ENCODE measurements at regions not wholly inside any gene's neighbourhood (a gene's known extent, or its start where the extent isn't known, plus 50 kb on each side); places are given as distances from the start of the nearest gene placed in this dataset.

DNA sequence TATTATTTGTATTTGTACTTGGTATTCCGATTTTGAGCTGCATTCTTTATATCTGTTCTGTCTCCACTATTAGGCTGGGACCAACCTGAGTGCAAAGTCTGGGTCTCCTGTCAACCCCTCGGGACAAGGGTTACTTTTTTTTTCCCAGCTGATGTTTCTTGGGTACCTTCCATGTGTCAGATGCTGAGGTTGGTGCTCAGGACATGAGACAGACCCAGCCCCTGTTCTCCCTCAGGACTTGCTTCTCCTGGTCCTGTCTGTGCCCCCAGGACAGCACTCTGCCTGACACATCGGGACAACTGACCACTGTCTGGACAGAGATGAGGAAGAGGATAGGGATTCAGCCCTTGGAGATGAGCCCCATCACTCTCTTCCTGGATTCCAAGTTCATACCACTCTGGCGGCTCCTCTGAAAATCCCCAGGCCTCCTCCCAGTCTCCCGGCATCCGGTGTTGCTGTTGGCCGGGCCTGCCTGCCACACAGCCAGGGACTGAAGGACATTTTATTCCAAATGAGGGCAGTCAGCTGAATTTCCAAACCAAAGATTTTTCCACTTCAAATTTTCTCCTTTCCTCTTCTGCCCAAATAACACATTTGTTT is 55.6 kb upstream of the FMOD start:
- no peaks in the 10 kb centered on the region for H3K36me3 ChIP-seq (ENCODE audit: control insufficient read depth in 2 of 2, extremely low read depth in 1 of 2, insufficient read depth in 2 of 2, low read length in 2 of 2)
- dilution Hi-C loops (cut with MboI; ENCODE audit: extremely low pct_ligation_motif_present, low sequenced_read_pairs) (no loop called here), intact Hi-C loops (cut with micrococcal nuclease) (no loop called here)
- no peaks in the 10 kb centered on the region for H4K20me1 ChIP-seq (replicated peaks; ENCODE audit: control insufficient read depth, extremely low read depth, insufficient read depth, low read length)
- no peak overlapping the region for H2AFZ ChIP-seq (ENCODE audit: low read depth, low read length)
- H3K9me3 ChIP-seq (replicated peaks; ENCODE audit: control insufficient read depth, insufficient read depth, low read length), result no peaks in the 10 kb centered on the region
- CTCF ChIA-PET, result no interaction called here
- TF ChIP-seq EZH2 (IDR thresholded peaks at IDR 0.05; ENCODE audit: borderline replicate concordance, low read depth, low read length, severe bottlenecking) (peak; percentile 41), JUN (IDR thresholded peaks at IDR 0.05; ENCODE audit: borderline replicate concordance, insufficient read depth, insufficient read length, low read depth) (no peak)
- DNase-seq (ENCODE audit: low read depth, low spot score) (no peak), FAIRE-seq (no peak)
- H3K4me1 ChIP-seq (ENCODE audit: control insufficient read depth, extremely low read depth, insufficient read depth, low read length), result peaks cover 6% of the 10 kb centered on the region
- H3K27ac ChIP-seq (ENCODE audit: insufficient read depth, low read depth, low read length), result no peak overlapping the region
- no peak overlapping the region for H3K4me2 ChIP-seq (ENCODE audit: insufficient read depth, low read length)
- H3K9ac ChIP-seq (replicated peaks; ENCODE audit: extremely low read depth, insufficient read depth, low read length), result no peak overlapping the region
- POLR2A ChIA-PET, result no interaction called here
- H3K79me2 ChIP-seq (ENCODE audit: control insufficient read depth, insufficient read depth, low read length), result no peaks in the 10 kb centered on the region
- H3K9me1 ChIP-seq (replicated peaks; ENCODE audit: control insufficient read depth, extremely low read depth, insufficient read depth, low read length), result no peaks in the 10 kb centered on the region
- H3K27me3 ChIP-seq (ENCODE audit: control insufficient read depth in 2 of 2, insufficient read depth in 2 of 2, low read length in 2 of 2), result peaks cover 2 to 10% of the 10 kb centered on the region in 2 experiments
- BruUV-seq (replicated peaks), result no TSS peak
- H3K4me3 ChIP-seq (replicated peaks in 1 of 3; ENCODE audit: insufficient read depth in 1 of 3, low read depth in 1 of 3, low read length in 3 of 3), result no peak overlapping the region

DNA sequence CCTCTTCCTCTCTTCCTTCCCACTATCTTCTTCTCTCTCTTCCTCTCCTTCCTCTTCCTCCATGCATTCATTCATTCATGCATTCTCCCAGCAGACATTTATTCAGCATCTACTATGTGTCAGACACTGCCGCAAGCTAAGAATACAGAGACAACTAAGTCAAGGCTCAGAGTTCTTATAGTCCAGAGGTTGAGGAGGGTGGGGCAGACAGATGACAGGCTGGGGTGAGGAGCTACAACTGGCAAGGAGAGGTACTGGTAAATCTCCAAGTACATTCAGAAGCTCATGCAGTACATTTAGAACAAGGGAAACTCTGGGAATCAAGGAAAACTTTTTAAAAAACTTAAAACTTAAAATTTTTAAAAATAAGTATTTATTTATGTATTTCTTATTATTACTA is 56.4 kb upstream of the FMOD start:
- ChIA-PET POLR2A (no interaction called here), CTCF (no interaction called here)
- FAIRE-seq, result no peak
- H2AFZ ChIP-seq (ENCODE audit: low read depth, low read length), result no peak overlapping the region
- no peaks in the 10 kb centered on the region for H3K9me1 ChIP-seq (replicated peaks; ENCODE audit: control insufficient read depth, extremely low read depth, insufficient read depth, low read length)
- no peaks in the 10 kb centered on the region for H3K9me3 ChIP-seq (replicated peaks; ENCODE audit: control insufficient read depth, insufficient read depth, low read length)
- dilution Hi-C loops (cut with MboI; ENCODE audit: extremely low pct_ligation_motif_present, low sequenced_read_pairs) (no loop called here), intact Hi-C loops (cut with micrococcal nuclease) (no loop called here)
- no peak overlapping the region for H3K4me3 ChIP-seq (replicated peaks in 1 of 3; ENCODE audit: insufficient read depth in 1 of 3, low read depth in 1 of 3, low read length in 3 of 3)
- H3K4me1 ChIP-seq (ENCODE audit: control insufficient read depth, extremely low read depth, insufficient read depth, low read length), result peaks cover 4% of the 10 kb centered on the region
- H3K36me3 ChIP-seq (ENCODE audit: control insufficient read depth in 2 of 2, extremely low read depth in 1 of 2, insufficient read depth in 2 of 2, low read length in 2 of 2), result no peaks in the 10 kb centered on the region
- no peak overlapping the region for H3K4me2 ChIP-seq (ENCODE audit: insufficient read depth, low read length)
- TF ChIP-seq GATA2 (IDR thresholded peaks at IDR 0.05; ENCODE audit: insufficient read depth, insufficient read length, low read depth, low read length) (no peak), JUN (IDR thresholded peaks at IDR 0.05; ENCODE audit: borderline replicate concordance, insufficient read depth, insufficient read length, low read depth) (no peak), MYC (IDR thresholded peaks at IDR 0.05; ENCODE audit: low read depth, low read length) (no peak), POLR2AphosphoS5 (IDR thresholded peaks at IDR 0.05; ENCODE audit: insufficient read depth, low read depth, low read length) (no peak), FOS (IDR thresholded peaks at IDR 0.05; ENCODE audit: borderline replicate concordance, insufficient read depth, low read length) (no peak), POLR2A (IDR thresholded peaks at IDR 0.05; ENCODE audit: low read depth, low read length) (no peak), EZH2 (IDR thresholded peaks at IDR 0.05; ENCODE audit: borderline replicate concordance, low read depth, low read length, severe bottlenecking) (no peak)
- TF ChIP-seq, protein P1, sequence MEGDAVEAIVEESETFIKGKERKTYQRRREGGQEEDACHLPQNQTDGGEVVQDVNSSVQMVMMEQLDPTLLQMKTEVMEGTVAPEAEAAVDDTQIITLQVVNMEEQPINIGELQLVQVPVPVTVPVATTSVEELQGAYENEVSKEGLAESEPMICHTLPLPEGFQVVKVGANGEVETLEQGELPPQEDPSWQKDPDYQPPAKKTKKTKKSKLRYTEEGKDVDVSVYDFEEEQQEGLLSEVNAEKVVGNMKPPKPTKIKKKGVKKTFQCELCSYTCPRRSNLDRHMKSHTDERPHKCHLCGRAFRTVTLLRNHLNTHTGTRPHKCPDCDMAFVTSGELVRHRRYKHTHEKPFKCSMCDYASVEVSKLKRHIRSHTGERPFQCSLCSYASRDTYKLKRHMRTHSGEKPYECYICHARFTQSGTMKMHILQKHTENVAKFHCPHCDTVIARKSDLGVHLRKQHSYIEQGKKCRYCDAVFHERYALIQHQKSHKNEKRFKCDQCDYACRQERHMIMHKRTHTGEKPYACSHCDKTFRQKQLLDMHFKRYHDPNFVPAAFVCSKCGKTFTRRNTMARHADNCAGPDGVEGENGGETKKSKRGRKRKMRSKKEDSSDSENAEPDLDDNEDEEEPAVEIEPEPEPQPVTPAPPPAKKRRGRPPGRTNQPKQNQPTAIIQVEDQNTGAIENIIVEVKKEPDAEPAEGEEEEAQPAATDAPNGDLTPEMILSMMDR (IDR thresholded peaks at IDR 0.05; ENCODE audit: extremely low read depth in 1 of 2, insufficient read depth in 1 of 2, low read depth in 1 of 2, low read length in 2 of 2), result no peak
- TF ChIP-seq, protein P2, sequence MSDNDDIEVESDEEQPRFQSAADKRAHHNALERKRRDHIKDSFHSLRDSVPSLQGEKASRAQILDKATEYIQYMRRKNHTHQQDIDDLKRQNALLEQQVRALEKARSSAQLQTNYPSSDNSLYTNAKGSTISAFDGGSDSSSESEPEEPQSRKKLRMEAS (IDR thresholded peaks at IDR 0.05; ENCODE audit: insufficient read depth, insufficient read length), result no peak
- no peak for DNase-seq (ENCODE audit: low read depth, low spot score)
- H3K27ac ChIP-seq (ENCODE audit: insufficient read depth, low read depth, low read length), result no peak overlapping the region
- H3K9ac ChIP-seq (replicated peaks; ENCODE audit: extremely low read depth, insufficient read depth, low read length), result no peak overlapping the region
- no TSS peak for BruUV-seq (replicated peaks)
- peaks cover 2 to 10% of the 10 kb centered on the region in 2 experiments for H3K27me3 ChIP-seq (ENCODE audit: control insufficient read depth in 2 of 2, insufficient read depth in 2 of 2, low read length in 2 of 2)
- no peaks in the 10 kb centered on the region for H4K20me1 ChIP-seq (replicated peaks; ENCODE audit: control insufficient read depth, extremely low read depth, insufficient read depth, low read length)
- no peaks in the 10 kb centered on the region for H3K79me2 ChIP-seq (ENCODE audit: control insufficient read depth, insufficient read depth, low read length)

Data from endothelial cell of umbilical vein (primary cell).